RPMI8226 (cell line): ENCODE measurements at regions not wholly inside any gene's neighbourhood (a gene's known extent, or its start where the extent isn't known, plus 50 kb on each side); places are given as distances from the start of the nearest gene placed in this dataset.

ENCODE experiments used
- DNase-seq: peaks from one replicate; pipeline ENCODE4 v3.0.0-alpha.2; 2015

DNA sequence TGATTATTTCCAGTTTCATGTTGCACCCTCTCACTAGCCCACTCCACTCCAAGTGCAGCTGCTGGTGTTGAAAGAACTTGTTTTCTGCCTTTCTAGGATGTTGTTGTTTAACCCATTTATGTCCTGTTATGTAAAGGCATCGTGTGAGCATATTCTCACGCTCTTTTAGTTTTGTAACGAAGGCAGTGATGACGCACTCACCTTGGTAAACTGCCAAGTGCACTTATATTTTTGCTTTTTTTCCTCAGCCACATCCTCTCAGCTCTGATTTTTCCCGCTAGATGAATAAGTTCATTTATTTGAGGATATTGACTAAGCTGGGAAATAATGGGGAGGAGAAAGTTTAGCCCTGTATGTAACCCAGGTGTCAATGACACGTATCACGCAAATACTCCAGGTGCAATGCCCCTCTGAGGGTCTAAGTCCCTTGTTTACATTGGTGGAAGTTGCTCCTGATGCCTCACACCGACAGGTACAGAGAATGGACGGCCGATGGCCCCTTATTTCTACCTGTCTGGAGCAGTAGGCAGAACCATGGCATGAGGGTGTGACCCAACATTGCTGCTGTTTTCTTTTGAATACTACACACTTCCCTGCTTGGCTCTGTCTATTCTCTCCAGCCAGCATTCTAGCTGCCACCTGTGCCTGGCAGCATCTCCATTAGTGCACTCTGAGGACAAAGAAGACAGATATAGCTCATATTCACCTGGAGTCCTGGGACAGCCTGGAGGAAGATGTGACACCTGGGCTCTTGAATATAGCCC, 132.7 kb upstream of the SLC24A3 start:
- no peak for DNase-seq

DNA sequence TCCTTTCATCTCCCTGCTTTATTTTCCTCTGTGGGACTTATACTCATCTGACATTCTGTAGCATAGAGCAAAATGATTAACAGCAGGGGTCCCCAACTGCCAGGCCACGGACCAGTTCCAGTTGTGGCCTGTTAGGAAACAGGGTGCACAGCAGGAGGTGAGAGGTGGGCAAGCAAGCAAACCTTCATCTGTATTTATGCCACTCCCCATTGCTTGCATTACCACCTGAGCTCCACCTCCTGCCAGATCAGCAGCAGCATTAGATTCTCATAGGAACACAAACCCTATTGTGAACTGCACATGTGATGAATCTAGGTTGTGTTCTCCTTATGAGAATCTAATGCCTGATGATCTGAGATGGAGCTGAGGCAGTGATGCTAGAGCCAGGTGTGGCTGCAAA, 130.5 kb upstream of the SLC24A3 start:
- no peak for DNase-seq

GRCh38 chr20:19083136-19083621, 129.3 kb upstream of the SLC24A3 start:
- DNase-seq, result no peak

DNA sequence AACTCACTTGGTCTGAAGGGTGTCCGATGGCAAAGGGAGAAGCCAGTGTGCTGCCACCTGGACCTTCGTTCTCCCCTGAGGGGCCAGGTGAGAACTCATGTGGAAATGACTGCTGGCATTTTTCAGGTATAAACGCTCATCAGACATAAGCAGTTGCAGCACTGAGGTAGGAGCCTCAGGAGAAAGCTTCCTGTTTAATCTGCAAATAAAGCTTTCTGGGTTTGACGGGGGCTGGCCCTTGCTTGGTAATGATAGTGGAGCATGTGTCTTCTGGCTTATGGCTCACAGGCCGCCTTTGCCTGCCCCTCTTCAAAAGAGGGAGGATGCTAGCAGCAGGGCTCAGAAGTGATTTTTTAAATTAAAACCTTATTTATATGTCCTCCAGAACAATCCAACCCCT, 122.1 kb upstream of the SLC24A3 start:
- no peak for DNase-seq

DNA sequence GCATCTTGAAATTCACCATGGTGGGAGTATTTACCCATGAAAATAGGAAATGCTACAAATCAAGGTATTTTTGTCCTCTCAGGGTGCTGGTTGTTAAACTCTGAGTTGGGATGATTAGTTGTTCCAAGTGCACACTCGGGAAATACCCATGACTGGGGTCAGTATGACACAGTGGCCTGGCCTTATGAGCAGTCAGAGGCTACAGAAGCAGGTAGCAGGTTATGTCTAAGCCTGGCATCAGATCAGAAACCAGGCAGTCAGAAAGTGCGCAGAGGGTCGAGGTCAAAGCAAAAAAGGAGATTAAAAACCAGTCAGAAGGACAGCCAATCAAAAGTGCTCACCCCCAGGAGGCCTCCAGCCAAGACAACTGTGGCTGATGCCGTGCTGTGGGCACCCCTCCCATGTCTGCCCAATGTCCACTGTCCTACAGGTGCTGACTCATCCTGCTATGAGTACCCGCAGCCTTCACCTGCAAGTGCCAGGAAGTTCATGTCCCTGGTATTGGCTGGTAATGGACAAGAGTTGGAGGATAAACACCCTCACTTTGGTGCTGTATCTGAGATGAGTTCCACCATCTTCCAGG, 117.4 kb upstream of the SLC24A3 start:
- no peak for DNase-seq

GRCh38 chr20:19095762-19096161, 116.7 kb upstream of the SLC24A3 start:
- no peak for DNase-seq

- no peak for DNase-seq
Measured at GRCh38 chr20:19096843-19097242, 115.6 kb upstream of the SLC24A3 start.

GRCh38 chr20:19098117-19098516, 114.3 kb upstream of the SLC24A3 start:
- no peak for DNase-seq

- DNase-seq, result no peak
Measured at GRCh38 chr20:19098806-19099578, 113.5 kb upstream of the SLC24A3 start.

DNA sequence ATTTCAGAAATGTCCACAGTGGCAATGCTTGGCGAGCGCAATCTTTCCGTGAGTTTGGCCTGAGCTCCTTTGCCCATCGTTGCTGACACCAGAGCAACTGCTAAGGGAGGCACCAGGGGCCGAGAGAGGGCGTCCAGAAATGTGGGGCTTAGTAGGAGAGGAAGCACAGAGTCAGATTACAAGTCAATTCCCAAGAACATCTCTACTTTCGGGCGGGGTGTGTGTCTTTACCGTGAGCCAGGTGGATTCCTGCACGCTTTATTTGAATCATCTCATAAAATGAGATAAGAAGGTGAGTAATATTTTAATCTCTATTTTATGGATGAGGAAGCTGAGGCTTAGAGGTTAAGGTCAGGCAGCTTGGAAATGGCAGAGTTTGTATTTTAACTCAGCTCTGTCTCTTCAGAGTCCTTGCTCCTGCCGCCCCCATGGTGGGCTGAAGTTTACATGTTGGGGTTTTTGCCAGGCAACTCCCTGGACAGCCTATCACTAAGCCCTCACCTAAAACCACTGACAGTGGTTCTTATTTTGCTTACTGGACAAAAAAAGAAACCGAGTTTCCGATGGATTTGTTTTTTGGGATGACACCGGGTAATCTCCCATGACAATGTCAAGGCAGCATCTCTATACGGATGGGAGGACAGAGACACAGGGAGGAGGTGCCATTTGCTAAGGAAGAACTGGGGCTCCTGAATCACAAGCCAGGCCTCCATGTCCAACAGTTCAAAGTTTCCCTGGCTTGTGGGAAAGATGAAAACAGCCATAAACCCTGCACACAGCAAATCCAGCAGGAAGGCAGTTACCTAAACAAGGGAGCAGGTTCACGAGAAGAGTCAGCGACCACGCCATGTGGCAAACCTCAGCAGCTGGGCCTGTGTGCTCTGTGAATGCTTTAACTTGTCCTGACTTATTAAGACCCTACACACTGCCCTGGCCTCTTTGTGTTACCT, 112.6 kb upstream of the SLC24A3 start:
- no peak for DNase-seq

DNA sequence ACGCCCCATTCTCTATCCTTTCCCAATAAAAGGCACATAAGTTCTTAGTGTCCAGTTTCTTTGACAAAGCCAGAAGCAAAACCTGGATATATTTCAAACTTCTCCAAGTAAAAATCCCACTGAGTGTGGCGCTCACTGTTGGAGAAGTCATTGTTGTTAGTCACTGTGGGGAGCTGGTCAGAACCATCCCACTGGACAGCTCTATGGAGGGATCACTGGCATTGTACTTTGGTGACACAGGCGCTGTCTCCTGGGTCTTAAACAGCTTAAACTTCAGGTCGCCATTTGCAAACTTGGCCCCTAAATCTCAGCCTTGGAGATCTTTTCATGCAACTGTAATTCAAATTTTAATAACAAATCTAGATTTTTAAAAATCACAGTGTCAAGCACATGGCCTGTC, 111.5 kb upstream of the SLC24A3 start:
- DNase-seq, result no peak

GRCh38 chr20:19104186-19104585, 108.3 kb upstream of the SLC24A3 start:
- DNase-seq, result no peak

DNA sequence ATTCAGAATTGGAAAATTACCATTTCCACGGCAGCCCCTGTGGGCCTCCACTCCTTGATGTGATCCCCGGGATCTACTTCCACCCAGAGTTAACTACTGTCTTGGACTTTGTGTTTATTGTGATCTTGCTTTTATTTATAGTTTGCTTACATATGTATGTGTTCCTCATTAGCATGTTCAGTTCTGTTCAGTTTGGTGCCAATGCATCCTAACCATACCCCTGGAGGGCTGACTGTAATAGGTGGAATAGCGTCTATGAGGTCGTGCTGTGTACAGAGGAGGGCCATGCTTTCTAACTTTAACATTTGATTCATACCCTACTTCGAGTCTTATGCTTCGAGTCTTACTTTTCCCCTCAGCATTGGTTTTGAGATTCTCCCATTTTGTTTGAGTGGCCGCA, 104.3 kb upstream of the SLC24A3 start:
- DNase-seq, result no peak

- no peak for DNase-seq
Measured at GRCh38 chr20:19110285-19110684, 102.2 kb upstream of the SLC24A3 start.

DNA sequence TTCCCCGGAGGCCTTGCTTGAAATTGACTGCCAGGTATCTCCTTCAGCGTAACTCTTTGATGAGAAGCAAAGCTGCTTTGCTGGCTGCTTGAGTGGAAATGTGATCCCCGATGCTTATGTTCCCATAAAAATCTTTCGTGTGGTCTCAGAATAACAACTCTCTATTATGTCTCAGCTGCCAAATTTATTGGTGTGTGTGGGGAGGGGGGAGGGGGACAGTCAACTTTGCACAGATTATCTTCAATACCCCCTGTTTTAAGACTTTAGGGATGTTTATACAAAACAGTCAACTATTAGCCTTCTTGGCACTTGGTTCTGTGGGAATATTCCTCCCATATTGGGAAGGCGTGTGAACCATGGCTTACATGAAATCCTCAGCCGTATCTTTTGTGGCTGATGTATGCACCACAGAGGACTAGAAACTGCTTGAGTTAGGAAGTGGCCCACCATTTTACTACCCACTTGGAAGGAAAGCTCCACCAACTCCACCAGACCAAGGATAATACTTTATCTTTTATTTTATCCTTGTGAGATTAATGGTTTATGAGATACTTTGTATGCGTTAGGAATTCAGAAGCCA, 101.5 kb upstream of the SLC24A3 start:
- DNase-seq, result no peak

GRCh38 chr20:19112828-19113227, 99.6 kb upstream of the SLC24A3 start:
- no peak for DNase-seq

- DNase-seq, result no peak
Measured at GRCh38 chr20:19113343-19113930, 99.0 kb upstream of the SLC24A3 start.

DNA sequence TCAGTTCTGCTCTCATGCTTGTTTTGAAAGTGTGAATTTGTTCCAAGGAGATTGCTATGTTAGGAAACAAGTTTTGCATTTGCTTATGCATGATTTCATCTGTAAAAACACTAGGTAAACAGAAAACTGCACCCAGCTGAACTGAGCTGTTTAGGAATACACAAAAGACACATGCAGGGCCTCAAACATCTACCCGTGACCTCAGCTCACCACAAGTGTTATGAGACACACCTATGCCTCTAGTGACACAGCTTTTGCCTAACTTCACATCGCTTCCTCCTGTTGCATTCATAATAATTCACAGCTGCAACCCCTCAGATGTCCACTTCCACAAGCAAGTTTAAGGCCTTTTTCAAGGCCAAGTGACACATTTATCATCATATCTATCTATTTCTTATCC, 98.0 kb upstream of the SLC24A3 start:
- DNase-seq, result no peak

- DNase-seq, result no peak
Measured at GRCh38 chr20:19115581-19115980, 96.9 kb upstream of the SLC24A3 start.

- no peak for DNase-seq
Measured at GRCh38 chr20:19120011-19120410, 92.4 kb upstream of the SLC24A3 start.

DNA sequence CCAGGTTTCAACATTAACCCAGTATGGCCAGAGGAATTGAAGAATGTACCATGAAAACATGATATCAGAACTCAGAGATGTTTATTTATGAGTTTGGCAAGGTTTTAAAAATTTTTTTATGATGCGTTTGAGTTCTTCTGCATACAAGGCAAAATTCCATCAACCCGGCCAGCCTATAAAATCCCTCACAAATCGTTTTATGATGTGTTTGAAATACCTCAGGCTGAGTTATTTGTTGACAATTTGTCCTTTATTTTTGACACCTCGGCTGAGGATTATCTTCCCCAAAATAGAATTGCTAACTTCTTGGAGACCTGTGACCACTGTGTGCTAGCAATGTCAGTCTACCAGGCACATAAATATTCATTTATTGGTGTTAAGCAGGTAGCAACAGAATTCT, 91.9 kb upstream of the SLC24A3 start:
- DNase-seq, result no peak

- no peak for DNase-seq
Measured at GRCh38 chr20:19121463-19121862, 91.0 kb upstream of the SLC24A3 start.
